CD4-positive, alpha-beta T cell (primary cell): ENCODE measurements at regions not wholly inside any gene's neighbourhood (a gene's known extent, or its start where the extent isn't known, plus 50 kb on each side); places are given as distances from the start of the nearest gene placed in this dataset.

Experiments used
- ATAC-seq: fragments of 200-7000 bp; cut with Tn5 transposase; one replicate; pipeline ENCODE4 v1.10.0; 2022; ENCODE audit warnings: mild to moderate bottlenecking; ENCODE audit not compliant: poor library complexity
- CTCF ChIA-PET: fragments of 350-600 bp; sonication (Branson Sonifier 250); formaldehyde crosslinking; loops from one replicate; lab custom pipeline; 2021; ENCODE audit warnings: antibody characterized with exemption, inconsistent platforms; lab: Charles Lee
- POLR2A ChIA-PET: fragments of 350-600 bp; sonication (Branson Sonifier 250); formaldehyde crosslinking; loops from one replicate; lab custom pipeline; 2021; ENCODE audit warnings: antibody characterized with exemption, inconsistent platforms; lab: Charles Lee
- DNase-seq, 14 experiments: peaks; one replicate each; pipeline ENCODE4 v3.0.0-alpha.2; 2013 to 2020; ENCODE audit warnings: mixed read lengths in 2 of 14
- H3K27ac ChIP-seq, 2 donors: one replicate each; pipeline versions ENCODE4 v1.5.1 to v1.7.0; 2013; ENCODE audit warnings: low read length in 2 of 2, low read depth in 1 of 2, mild to moderate bottlenecking in 1 of 2
- H3K27me3 ChIP-seq, 2 experiments: 1 replicate in 1 of 2; 2 replicates in 1 of 2; pipeline versions ENCODE4 v1.6.1 to v1.7.0; 2013; ENCODE audit warnings: low read length in 2 of 2, control low read depth in 1 of 2, mild to moderate bottlenecking in 1 of 2, moderate library complexity in 1 of 2; ENCODE audit not compliant: insufficient read depth in 2 of 2, control insufficient read depth in 1 of 2
- H3K36me3 ChIP-seq: one replicate; pipeline ENCODE4 v1.6.1; 2013; ENCODE audit warnings: low read length, control low read depth; ENCODE audit not compliant: insufficient read depth
- H3K4me1 ChIP-seq: one replicate; pipeline ENCODE4 v1.6.1; 2013; ENCODE audit warnings: low read length, control low read depth; ENCODE audit not compliant: insufficient read depth
- H3K4me3 ChIP-seq: one replicate; pipeline ENCODE4 v1.5.1; 2013; ENCODE audit warnings: mild to moderate bottlenecking, low read length, moderate library complexity
- H3K9me3 ChIP-seq, 2 experiments: 1 replicate in 1 of 2; 2 replicates in 1 of 2; pipeline versions ENCODE4 v1.6.1 to v1.7.0; 2013; ENCODE audit warnings: low read length in 2 of 2, mild to moderate bottlenecking in 2 of 2, control low read depth in 1 of 2, moderate library complexity in 1 of 2; ENCODE audit not compliant: control insufficient read depth in 1 of 2, insufficient read depth in 1 of 2
- H3K27ac Mint-ChIP-seq: one replicate; pipeline ENCODE4 v1.8.0; 2020; ENCODE audit warnings: mixed read lengths
- H3K27me3 Mint-ChIP-seq: one replicate; pipeline ENCODE4 v1.8.0; 2021; ENCODE audit warnings: mixed read lengths
- H3K36me3 Mint-ChIP-seq: one replicate; pipeline ENCODE4 v1.8.0; 2021; ENCODE audit warnings: low read depth, mixed read lengths
- H3K4me1 Mint-ChIP-seq: one replicate; pipeline ENCODE4 v1.8.0; 2021; ENCODE audit warnings: low read depth, mixed read lengths
- H3K4me3 Mint-ChIP-seq: one replicate; pipeline ENCODE4 v1.8.0; 2020; ENCODE audit warnings: mild to moderate bottlenecking, mixed read lengths
- H3K9me3 Mint-ChIP-seq: one replicate; pipeline ENCODE4 v1.8.0; 2020; ENCODE audit warnings: mixed read lengths
- CTCF ChIP-seq: fragments of 200-600 bp; IDR thresholded peaks from one replicate; pipeline ENCODE4 v1.8.0; 2022; ENCODE audit warnings: antibody characterized with exemption, mild to moderate bottlenecking
- intact Hi-C, 2 experiments: fragments of 100-400 bp; cut with DNase I in 1 of 2; cut with micrococcal nuclease in 1 of 2; formaldehyde crosslinking; loops; one replicate each; pipeline versions ENCODE4 v1.15.1 to v1.9.0; 2023 to 2025; cut with DNase I, micrococcal nuclease

GRCh38 chr14:36027354-36027753 is 149.2 kb downstream of the PTCSC3 start:
- ChIA-PET POLR2A (no interaction called here), CTCF (no interaction called here)
- peaks cover 0 to 7% of the 10 kb centered on the region in 2 experiments for H3K27me3 ChIP-seq
- no peak for TF ChIP-seq CTCF
- H3K27ac ChIP-seq, result no peak overlapping the region
- Mint-ChIP-seq H3K36me3 (no peaks in the 10 kb centered on the region), H3K27me3 (peaks cover 13% of the 10 kb centered on the region), H3K9me3 (no peaks in the 10 kb centered on the region), H3K27ac (no peak overlapping the region), H3K4me3 (no peak overlapping the region), H3K4me1 (no peaks in the 10 kb centered on the region)
- intact Hi-C loops, result no loop called here
- no peaks in the 10 kb centered on the region for H3K36me3 ChIP-seq
- H3K9me3 ChIP-seq, result no peaks in the 10 kb centered on the region
- ATAC-seq (no peak), DNase-seq (no peak)
- H3K4me3 ChIP-seq, result no peak overlapping the region
- no peaks in the 10 kb centered on the region for H3K4me1 ChIP-seq

GRCh38 chr14:36022765-36023410 is 153.6 kb downstream of the PTCSC3 start:
- POLR2A ChIA-PET, result no interaction called here
- H3K36me3 ChIP-seq, result no peaks in the 10 kb centered on the region
- no peak overlapping the region for H3K4me3 ChIP-seq
- no peaks in the 10 kb centered on the region for H3K9me3 ChIP-seq
- DNase-seq (no peak), ATAC-seq (no peak)
- peaks cover 0 to 1% of the 10 kb centered on the region in 2 experiments for H3K27me3 ChIP-seq
- no peak for TF ChIP-seq CTCF
- intact Hi-C loops, result no loop called here
- peaks cover 7% of the 10 kb centered on the region for H3K27me3 Mint-ChIP-seq
- H3K4me1 ChIP-seq, result no peaks in the 10 kb centered on the region
- CTCF ChIA-PET, result no interaction called here
- no peak overlapping the region for H3K27ac Mint-ChIP-seq
- no peaks in the 10 kb centered on the region for H3K36me3 Mint-ChIP-seq
- H3K4me1 Mint-ChIP-seq, result no peaks in the 10 kb centered on the region
- no peaks in the 10 kb centered on the region for H3K9me3 Mint-ChIP-seq
- H3K27ac ChIP-seq, result no peak overlapping the region
- H3K4me3 Mint-ChIP-seq, result no peak overlapping the region

GRCh38 chr14:36021591-36022320 is 154.8 kb downstream of the PTCSC3 start:
- ATAC-seq, result no peak
- POLR2A ChIA-PET, result no interaction called here
- Histone ChIP-seq H3K36me3 (no peaks in the 10 kb centered on the region), H3K4me3 (no peak overlapping the region), H3K27me3 (no peaks in the 10 kb centered on the region), H3K4me1 (no peaks in the 10 kb centered on the region), H3K27ac (no peak overlapping the region), H3K9me3 (no peaks in the 10 kb centered on the region)
- intact Hi-C loops, result no loop called here
- H3K9me3 Mint-ChIP-seq, result no peaks in the 10 kb centered on the region
- DNase-seq, result no peak
- H3K4me3 Mint-ChIP-seq, result no peak overlapping the region
- CTCF ChIA-PET, result no interaction called here
- no peaks in the 10 kb centered on the region for H3K4me1 Mint-ChIP-seq
- no peak overlapping the region for H3K27ac Mint-ChIP-seq
- TF ChIP-seq CTCF, result no peak
- no peaks in the 10 kb centered on the region for H3K36me3 Mint-ChIP-seq
- H3K27me3 Mint-ChIP-seq, result no peaks in the 10 kb centered on the region
